HG03103 (cell line): ENCODE measurements at regions not wholly inside any gene's neighbourhood (a gene's known extent, or its start where the extent isn't known, plus 50 kb on each side); places are given as distances from the start of the nearest gene placed in this dataset.
A peak's percentile ranks its signal among the peaks of the same experiment; 100 is the strongest.

Experiments
- ATAC-seq: cut with Tn5 transposase; IDR thresholded peaks from one replicate; pipeline ENCODE4 v1.9.1; 2021; ENCODE audit warnings: low read depth; ENCODE audit not compliant: unreplicated experiment

- no peak for ATAC-seq
Observed at GRCh38 chr1:116230712-116231111, 119.5 kb downstream of the MAB21L3 start.

GRCh38 chr1:116231752-116232151 lies 120.6 kb downstream of the MAB21L3 start:
- no peak for ATAC-seq

DNA sequence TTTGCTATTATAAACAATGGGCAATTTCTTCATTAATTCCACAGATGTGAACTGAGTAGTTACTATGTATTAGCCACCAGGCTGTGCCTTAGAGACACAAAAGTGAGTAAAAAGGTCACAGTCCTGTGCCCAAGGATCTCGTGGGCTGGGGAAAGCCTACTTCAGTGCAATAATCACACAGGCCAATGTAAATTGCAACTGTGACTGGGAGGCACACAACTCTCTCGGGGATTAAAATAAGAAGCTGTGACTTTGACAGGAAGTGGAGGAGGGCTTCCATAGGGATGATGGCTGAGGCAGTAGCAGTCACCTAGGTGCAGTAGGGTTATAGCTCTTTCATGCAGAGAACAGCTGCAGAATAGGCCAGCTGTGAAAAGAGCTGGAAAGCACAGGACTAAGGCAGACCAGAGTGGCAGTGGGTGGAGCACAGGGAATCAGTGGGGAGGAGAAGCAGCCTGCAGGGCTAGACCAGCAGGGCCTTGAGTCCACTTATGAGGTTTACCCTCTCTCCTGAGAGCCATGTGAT lies 121.9 kb downstream of the MAB21L3 start:
- ATAC-seq, result no peak

- no peak for ATAC-seq
Observed at GRCh38 chr1:116234429-116234828, 123.2 kb downstream of the MAB21L3 start.

DNA sequence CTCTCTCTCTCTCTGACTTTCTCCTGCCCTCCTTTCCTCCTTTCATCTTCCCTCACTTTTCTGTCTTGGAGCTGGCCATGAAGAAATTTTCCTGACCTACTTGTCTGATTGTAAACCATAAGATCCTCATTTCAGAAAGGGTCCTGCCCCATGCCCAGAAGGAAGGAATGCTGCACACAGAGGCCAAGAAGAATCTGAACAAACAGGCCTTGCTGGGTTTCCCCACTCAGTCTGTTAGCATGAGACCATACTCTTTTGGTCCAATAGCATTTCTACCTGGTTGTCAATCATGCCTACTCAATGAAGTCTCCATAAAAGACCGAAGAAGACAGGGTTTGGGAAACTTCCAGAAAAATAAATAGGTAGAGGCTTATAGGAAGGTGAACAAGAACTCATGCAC lies 128.7 kb downstream of the MAB21L3 start:
- no peak for ATAC-seq

DNA sequence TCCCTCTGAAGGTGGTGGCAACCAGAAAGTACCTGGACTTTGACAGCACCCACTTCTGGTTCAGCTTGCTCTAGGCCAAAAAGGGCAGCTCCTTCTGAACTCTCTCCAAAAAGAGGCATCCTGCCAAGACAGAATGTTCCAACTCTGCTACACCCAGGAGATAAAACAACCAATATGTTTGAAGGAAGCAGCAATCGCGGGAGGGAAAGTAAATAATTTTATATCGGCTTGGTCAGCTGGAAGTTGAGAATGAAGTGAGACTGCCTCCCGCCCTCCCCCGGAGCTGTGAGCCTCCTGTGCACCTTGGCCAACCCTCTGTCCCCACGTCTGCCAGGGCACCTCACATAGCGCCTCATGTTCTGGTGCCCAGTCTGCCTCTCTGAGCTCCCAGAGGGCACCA lies 130.3 kb upstream of the ATP1A1 start:
- no peak for ATAC-seq

DNA sequence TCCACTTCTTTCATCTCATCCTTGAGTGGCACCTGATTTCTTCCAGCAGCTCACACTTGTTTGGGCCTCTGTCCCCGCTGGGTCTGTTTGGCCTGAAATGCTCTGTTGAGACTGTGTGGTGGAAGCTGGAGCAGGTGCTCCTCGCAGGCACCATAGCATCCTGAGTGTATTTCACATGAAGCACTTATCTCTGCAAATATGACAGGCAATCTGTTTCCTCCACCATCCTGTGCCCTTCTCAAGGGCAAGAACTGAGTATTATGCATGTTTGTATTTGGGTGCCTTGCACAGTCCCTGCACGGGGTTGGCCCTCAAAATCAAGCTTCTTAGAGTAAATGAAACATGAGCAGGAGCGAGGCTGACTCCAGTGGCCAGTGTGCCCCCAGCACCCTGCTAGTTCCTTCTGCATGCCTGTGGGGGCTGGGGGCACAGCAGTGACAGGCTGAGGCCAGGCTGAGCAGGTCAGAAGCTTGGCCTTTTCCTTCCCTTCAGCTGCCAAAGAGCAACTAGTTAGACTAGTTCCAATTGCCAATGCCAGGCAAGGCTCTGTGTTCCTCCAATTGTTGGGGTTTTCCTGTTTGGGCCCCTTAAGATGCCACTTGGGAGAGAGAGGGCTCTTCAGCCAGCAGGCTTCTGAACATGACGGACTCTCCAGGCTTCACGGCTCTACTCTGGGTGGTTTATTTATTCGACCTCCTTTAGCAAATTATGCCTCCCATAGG lies 129.6 kb upstream of the ATP1A1 start:
- no peak for ATAC-seq

- ATAC-seq, result no peak
Observed at GRCh38 chr1:116246174-116246573, 126.9 kb upstream of the ATP1A1 start.

DNA sequence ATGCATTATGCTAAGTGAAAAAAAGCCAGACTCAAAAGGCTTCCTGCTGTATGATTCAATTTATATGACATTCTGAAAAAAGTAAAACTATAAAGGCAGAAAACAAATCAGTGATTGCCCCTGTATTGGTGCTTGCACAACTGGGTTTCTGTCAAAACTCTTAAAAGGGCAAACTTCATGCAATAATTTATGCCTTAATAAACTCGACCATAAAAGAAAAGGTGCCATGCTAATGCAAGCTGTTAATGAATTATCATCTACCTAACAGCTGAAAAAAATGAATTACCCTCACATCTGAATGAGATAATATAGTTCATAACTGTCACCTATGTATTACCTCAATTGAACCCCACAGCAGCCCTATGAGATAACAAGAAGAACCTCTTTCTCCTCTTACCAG lies 120.8 kb upstream of the ATP1A1 start:
- no peak for ATAC-seq

- ATAC-seq, result no peak
Observed at GRCh38 chr1:116252785-116253184, 120.3 kb upstream of the ATP1A1 start.

DNA sequence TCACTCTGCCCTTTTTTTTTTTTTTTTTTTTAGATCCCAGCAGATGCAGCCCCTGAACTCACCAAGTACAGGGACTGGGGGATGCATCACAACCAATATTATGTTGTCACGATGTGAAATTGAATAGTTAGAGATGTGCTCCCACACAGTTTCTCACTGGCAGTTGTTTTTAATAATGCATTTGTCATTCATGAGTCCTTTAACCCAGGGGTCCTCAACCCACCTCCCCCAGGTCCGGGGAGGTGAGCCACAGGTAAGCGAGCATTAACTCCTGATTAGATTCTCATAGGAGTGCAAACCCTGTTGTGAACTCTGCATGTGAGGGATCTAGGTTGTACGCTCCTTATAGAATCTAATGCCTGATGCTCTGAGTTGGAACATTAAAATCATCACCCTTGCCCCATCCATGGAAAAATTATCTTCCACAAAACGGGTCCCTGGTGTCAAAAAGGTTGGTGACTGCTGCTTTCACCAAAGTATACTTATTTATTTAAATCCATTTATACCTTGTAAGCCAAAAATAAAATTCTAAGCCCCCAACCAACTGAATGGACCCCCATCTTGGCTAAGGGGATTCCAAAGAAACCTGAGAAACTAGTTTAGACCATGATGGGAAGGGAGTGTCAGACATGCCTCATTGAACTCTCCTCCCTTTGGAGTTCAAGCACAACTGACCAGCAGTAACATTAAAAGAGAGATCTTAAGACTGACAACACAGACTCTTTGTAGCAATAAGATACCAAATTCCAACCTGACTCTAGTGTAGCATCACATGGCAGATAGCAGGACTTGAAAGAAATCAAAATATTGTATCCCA lies 119.3 kb upstream of the ATP1A1 start:
- ATAC-seq, result no peak

GRCh38 chr1:116254776-116255175 lies 118.3 kb upstream of the ATP1A1 start:
- ATAC-seq, result no peak

DNA sequence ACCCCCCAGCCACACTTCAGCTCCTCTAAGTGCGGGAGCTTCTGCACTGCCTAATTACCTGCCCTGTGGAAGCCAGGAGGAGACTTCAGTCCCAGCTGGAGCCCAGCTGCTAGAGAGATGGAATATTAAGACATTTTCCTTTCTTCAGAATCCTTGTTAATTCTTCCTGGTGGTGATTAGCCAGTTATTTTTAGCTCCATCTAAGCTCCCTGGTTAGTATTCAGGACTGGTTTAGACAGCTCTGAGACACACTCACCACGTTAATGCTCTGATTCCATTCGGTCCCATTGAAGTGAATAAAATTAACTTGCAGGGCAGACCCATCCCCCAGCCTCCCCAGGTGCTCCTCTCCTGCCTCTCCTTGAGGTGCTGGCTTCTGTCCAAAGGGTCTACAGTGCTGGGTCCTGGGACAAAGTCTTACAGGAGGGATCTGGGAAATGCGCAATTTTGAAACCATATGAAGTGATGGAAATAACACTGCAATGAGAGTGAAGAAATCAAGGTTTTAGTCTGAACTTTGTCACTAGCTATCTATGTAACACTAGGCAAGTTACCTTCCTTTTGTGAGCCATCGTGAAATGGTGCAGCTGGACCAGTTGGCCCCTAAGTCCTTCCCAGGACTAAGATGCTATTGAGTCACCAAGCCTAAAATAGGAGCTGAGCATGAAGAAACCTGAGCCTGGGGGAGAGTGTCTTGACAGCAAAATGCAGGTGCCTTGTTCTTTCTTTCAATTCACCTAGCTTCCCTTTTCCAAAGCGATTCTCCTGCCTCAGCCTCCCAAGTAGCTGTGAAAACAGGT lies 117.4 kb upstream of the ATP1A1 start:
- no peak for ATAC-seq

GRCh38 chr1:116256286-116256649 lies 116.8 kb upstream of the ATP1A1 start:
- no peak for ATAC-seq

- ATAC-seq, result no peak
Observed at GRCh38 chr1:116256875-116257274, 116.2 kb upstream of the ATP1A1 start.

DNA sequence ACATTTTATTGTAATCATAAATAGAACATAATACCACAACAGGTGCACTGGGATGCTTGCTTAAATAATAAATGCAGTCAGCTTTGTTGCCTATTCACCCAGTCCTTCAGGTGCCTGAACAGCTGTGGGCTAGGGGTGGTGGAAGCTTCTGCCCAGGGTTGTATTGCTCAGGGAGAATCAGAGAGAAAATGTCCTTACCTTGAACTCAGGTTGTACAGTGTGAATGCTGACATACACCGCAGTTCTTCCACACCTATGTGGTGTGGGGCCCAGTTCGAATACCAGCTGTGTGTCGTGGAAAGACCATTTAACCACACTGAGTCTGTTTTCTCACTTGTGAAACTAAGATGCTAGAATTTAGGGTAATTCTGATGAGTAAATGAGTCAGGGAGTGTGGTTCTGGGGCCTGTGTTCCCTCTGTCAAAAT lies 115.7 kb upstream of the ATP1A1 start:
- ATAC-seq, result peak; percentile 49

DNA sequence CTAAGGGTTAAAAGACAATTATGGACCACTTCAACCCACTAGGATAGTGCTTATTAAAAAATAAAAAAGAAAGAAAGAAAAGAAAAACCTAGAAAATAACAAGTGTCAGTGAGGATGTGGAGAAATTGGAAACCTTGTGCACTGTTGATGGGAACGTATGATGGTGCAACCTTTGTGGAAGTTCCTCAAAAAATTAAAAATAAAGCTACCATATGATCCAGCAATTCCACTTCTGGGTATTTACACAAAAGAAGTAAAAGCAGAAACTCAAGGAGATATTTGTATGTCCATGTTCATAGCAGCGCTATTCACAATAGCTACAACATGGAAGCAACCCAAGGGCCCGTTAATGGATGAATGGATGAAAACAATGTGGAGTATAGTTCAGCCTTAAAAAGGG lies 115.2 kb upstream of the ATP1A1 start:
- no peak for ATAC-seq

DNA sequence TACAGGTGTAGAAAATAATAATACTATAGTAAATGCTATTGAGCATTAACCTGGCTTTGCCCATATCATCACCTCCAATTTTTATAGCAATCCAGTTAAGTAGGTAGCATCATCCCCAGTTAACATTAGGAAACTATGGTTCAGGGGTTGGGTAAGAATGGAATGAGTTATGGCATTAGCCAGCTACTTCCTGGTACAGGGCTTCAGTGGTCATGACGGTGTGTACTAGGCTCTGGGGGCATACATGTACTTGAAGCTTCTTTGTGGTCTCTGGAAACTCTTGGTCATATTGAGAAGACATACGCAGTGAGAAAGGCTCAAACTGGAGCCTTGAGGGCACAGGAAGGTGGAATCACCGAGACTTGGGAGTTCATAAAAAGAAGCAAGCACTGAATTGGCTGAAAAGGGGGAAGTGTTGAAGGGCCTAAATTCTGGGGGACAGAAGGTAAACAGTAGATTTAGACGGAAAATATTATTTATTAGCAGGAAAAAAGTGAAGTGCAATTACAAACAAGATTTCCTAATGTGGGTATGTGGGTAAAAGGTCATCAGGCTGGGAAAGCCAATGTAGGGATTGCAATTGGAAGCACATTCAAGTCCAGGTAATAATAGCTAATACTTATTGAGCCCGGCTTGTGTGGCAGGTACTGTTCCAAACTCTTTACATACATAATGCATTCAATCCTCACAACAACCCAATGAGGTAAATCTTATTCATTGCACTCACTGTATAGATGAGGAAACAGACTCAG lies 114.2 kb upstream of the ATP1A1 start:
- no peak for ATAC-seq

GRCh38 chr1:116259663-116260062 lies 113.4 kb upstream of the ATP1A1 start:
- no peak for ATAC-seq

DNA sequence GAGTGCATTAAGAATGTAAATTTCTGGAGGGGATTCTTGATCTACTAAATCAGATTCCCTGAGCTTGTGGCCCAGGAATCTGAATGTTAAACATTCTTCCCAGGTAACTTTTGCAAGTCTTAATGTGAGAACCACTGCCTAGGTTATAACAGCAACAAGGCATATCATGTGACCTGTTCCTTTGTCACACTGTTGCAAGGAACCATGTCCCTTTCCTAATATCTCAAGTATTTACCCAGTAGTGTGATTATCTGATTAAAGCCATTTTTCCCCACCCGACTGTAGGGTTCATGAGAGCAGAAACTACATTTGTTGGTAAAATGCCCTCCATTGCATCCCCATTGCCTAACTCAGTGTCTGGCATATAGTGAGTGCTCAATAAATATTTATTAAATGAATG lies 112.9 kb upstream of the ATP1A1 start:
- no peak for ATAC-seq
